ENCODE measurements at regions not wholly inside any gene's neighbourhood (a gene's known extent, or its start where the extent isn't known, plus 50 kb on each side); places are given as distances from the start of the nearest gene placed in this dataset.
A peak's percentile ranks its signal among the peaks of the same experiment; 100 is the strongest.

DNA sequence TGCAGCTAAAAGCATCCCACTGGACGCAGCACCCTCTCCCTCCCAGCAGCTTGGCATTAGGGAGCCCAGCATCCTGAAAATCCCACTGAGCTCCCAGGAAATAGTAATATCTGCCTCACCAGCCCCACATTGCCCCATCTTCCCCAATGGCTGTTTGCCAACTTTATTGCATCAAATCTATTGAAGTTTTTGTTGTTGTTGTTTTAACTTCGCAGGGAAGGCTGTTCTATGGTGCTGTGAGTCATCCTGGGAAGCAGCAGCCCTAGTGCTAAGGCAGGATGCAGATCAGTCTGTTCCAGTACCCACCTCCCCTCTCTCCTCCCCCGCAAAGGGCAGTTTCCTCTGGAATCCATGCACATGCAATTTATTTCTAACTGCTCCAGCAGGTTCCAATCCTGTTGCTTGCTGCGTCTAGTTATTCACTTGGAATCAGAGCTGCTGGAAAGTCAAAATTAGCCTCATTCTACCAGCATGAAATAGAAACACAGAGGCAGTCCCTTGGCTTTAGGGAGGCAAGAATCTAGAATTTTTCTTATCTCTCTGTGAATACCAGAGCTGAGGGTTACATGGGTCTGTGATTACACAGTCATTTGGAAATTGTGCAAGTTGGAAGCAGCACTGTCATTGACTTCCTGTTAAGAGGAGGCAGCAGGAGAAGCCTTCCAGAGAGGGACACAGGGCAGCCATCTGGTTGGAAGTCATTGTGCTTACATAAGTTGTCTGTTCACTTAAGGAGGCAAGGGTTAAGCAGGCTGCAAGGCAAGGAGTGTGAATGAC, 115.9 kb upstream of the CACUL1 start:
- peak; percentile 72 for DNase-seq (ENCODE audit: low read depth, low spot score)
- in situ Hi-C loops (cut with HindIII; ENCODE audit: low sequenced_read_pairs) = no loop called here
- no peak overlapping the region for H3K4me3 ChIP-seq (ENCODE audit: low read depth, low read length)
- TF ChIP-seq, protein P1, sequence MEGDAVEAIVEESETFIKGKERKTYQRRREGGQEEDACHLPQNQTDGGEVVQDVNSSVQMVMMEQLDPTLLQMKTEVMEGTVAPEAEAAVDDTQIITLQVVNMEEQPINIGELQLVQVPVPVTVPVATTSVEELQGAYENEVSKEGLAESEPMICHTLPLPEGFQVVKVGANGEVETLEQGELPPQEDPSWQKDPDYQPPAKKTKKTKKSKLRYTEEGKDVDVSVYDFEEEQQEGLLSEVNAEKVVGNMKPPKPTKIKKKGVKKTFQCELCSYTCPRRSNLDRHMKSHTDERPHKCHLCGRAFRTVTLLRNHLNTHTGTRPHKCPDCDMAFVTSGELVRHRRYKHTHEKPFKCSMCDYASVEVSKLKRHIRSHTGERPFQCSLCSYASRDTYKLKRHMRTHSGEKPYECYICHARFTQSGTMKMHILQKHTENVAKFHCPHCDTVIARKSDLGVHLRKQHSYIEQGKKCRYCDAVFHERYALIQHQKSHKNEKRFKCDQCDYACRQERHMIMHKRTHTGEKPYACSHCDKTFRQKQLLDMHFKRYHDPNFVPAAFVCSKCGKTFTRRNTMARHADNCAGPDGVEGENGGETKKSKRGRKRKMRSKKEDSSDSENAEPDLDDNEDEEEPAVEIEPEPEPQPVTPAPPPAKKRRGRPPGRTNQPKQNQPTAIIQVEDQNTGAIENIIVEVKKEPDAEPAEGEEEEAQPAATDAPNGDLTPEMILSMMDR (IDR thresholded peaks at IDR 0.05; ENCODE audit: low read depth, low read length) = no peak

DNA sequence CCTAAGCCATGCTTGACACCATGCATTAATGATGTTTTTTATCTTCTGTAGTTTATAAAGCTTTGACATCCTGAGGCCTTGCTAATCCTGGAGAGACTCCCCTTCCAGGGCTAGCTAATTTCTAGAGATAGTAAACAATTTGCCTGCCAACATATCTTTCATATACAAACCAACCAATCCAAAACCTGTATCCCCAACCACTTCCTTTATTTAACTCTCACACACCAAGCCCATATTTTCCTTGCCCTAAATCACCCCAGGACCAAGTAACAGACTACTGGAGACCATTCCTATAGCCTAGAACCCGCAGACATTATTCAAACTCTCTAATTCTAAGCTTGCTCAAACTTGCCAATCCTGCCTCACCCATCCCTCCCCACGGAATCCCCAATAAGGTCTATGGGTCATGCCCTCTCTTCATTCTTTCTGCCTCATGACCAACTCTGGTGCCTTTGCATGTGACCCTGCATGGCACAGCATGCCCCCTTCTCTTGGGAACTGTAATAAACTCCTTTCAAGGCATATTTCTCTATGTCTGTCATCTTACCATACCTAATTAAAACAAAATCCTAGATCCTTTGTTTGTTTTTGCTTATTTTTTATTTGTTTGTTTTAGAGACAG, 116.6 kb upstream of the CACUL1 start:
- DNase-seq (ENCODE audit: low read depth, low spot score) = no peak

DNA sequence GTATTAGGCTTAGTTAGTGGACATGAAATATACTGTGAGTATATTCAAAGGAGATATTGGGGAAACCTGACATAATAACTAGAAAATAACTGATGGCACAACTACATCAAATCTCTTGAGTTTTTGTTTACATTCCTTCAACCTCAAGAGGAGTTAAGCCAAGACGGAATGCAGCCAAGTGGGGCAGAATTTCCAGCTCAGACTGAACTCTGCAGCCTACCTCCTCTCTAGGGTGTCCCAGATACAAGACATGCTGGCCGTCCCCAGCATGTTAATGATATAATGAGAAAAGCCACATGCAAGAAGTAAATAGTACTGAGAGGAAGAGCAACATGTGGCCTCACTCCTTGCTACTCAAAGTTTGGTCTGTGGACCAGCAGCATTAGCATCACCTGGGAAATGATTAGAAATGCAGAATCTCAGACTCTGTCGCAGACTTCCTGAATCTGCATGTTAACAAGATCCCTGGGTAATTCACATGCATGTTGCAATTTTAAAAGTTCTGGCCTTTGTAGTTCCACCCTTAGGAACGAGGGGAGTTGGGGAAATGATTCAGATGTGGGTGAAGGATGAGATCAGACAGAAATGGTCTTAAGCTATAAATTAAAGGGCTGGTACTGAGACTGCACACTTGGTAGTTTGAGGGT, 118.4 kb upstream of the CACUL1 start:
- H3K4me3 ChIP-seq (ENCODE audit: low read depth, low read length) = no peak overlapping the region
- peak; percentile 28 for DNase-seq (ENCODE audit: low read depth, low spot score)
- TF ChIP-seq, protein P1 (IDR thresholded peaks at IDR 0.05; ENCODE audit: low read depth, low read length) = no peak
- in situ Hi-C loops (cut with HindIII; ENCODE audit: low sequenced_read_pairs) = no loop called here

More for the DNA sequence above, 116.6 kb upstream of the CACUL1 start:
- no peak overlapping the region for H3K4me3 ChIP-seq (ENCODE audit: low read depth, low read length)
- in situ Hi-C loops (cut with HindIII; ENCODE audit: low sequenced_read_pairs) = no loop called here
- TF ChIP-seq, protein P1 (IDR thresholded peaks at IDR 0.05; ENCODE audit: low read depth, low read length) = no peak

DNA sequence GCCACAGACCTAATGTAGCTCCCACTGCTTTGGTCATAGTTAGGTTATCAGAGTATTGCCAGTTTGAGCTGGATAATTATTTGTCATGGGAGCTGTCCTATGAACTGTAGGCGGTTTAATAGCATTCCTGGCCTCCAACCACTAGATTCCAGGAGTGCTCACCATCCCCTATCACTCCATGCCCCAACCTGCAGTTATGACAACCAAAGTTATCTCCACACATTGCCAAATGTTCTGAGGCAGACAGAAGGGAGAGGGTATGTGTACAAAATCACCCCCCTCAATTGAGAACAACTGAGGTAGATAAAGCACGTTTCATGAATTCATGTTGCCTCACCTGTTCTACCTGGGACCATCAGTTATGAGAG, 119.0 kb upstream of the CACUL1 start:
- TF ChIP-seq, protein P1 (IDR thresholded peaks at IDR 0.05; ENCODE audit: low read depth, low read length) = no peak
- DNase-seq (ENCODE audit: low read depth, low spot score) = no peak
- in situ Hi-C loops (cut with HindIII; ENCODE audit: low sequenced_read_pairs) = no loop called here
- H3K4me3 ChIP-seq (ENCODE audit: low read depth, low read length) = no peak overlapping the region

DNA sequence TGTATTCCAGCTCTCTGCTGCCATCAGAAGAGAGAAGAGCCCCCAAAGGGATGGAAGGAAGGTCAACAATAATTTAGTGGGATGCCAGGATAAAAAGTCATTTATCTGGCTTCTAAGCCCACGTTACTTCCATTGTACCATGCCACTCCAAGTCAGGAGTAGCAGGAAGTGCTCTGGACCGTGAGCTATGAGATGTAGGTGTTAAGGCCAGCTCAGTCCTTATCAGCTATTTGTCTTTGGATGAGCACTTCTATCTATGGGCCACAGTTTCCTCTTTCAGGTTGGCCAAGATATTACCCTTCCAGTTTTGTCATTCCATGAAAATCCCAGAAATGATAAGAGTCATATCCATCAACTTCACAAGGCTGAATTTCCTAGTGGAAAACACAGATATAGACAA, 119.4 kb upstream of the CACUL1 start:
- no peak for DNase-seq (ENCODE audit: low read depth, low spot score)
- in situ Hi-C loops (cut with HindIII; ENCODE audit: low sequenced_read_pairs) = no loop called here
- no peak overlapping the region for H3K4me3 ChIP-seq (ENCODE audit: low read depth, low read length)
- TF ChIP-seq, protein P1 (IDR thresholded peaks at IDR 0.05; ENCODE audit: low read depth, low read length) = no peak

DNA sequence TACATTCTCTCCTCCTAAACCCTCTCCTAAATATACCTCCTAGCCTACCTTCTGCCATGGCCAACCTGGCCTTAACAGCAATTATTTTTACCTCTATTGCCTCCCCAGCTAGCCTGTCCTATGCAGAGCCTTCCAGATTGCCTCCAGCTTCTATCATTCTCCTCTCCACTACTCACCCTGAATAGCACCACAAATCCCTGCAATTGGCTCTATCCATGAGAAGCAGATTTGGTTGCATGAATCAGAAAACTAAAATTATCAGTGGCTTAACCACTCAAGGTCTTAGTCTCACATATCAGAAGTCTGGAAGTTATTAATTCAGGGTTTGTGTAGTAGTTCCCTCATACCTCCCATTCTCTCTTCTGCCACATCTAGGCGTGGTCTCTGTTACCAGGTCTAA, 120.3 kb upstream of the CACUL1 start:
- TF ChIP-seq, protein P1 (IDR thresholded peaks at IDR 0.05; ENCODE audit: low read depth, low read length) = no peak

More for the DNA sequence above, 120.3 kb upstream of the CACUL1 start:
- H3K4me3 ChIP-seq (ENCODE audit: low read depth, low read length) = no peak overlapping the region
- in situ Hi-C loops (cut with HindIII; ENCODE audit: low sequenced_read_pairs) = no loop called here
- no peak for DNase-seq (ENCODE audit: low read depth, low spot score)

Data from astrocyte of the spinal cord (primary cell).